ENCODE measurements at regions not wholly inside any gene's neighbourhood (a gene's known extent, or its start where the extent isn't known, plus 50 kb on each side); places are given as distances from the start of the nearest gene placed in this dataset.

GRCh38 chr21:39009587-39010225 is 173.5 kb downstream of the PSMG1 start:
- H3K56ac ChIP-seq (ENCODE audit: insufficient read length, low read depth, low read length), result no peak overlapping the region
- H3K27me3 ChIP-seq (ENCODE audit: insufficient read depth, low read length), result no peaks in the 10 kb centered on the region
- no peak overlapping the region for H3K9ac ChIP-seq (ENCODE audit: extremely low read depth, insufficient read length, low read length)
- H2AK5ac ChIP-seq (ENCODE audit: insufficient read length, low read length), result no peak overlapping the region
- no peak overlapping the region for H3K14ac ChIP-seq (ENCODE audit: insufficient read depth, low read length)
- no peak overlapping the region for H4K5ac ChIP-seq (ENCODE audit: insufficient read length, low read depth, low read length)
- no peak overlapping the region for H3K4me2 ChIP-seq (ENCODE audit: insufficient read depth, insufficient read length, low read length)
- Mint-ChIP-seq H3K9me3 (peaks cover 2 to 5% of the 10 kb centered on the region in 2 experiments; a peak in 2 of 5 replicates), H3K27ac (peak overlapping the region in 1 of 3 experiments; percentile 59; a peak in 1 of 7 replicates), H3K27me3 (ENCODE audit: low read depth) (no peaks in the 10 kb centered on the region), H3K4me1 (peaks cover 40 to 43% of the 10 kb centered on the region in 2 experiments), H3K36me3 (ENCODE audit: insufficient read depth in 1 of 3, low read depth in 3 of 3) (peaks cover 0 to 5% (median 0%) of the 10 kb centered on the region in 3 experiments; a peak in 2 of 7 replicates), H3K4me3 (no peak overlapping the region)
- H3K9me3 ChIP-seq (ENCODE audit: control insufficient read depth, low read depth, low read length), result no peaks in the 10 kb centered on the region
- no peak overlapping the region for H2BK20ac ChIP-seq (ENCODE audit: low read depth, low read length, poor library complexity, severe bottlenecking)
- no peaks in the 10 kb centered on the region for H3K23me2 ChIP-seq (ENCODE audit: insufficient read length, low read depth, low read length, poor library complexity, severe bottlenecking)
- H3K79me2 ChIP-seq (ENCODE audit: insufficient read depth, low read length), result no peaks in the 10 kb centered on the region
- H4K8ac ChIP-seq (replicated peaks; ENCODE audit: insufficient read length, low read depth, low read length), result no peak overlapping the region
- no peak for DNase-seq
- no peak overlapping the region for H3T11ph ChIP-seq (ENCODE audit: low read length)
- no peak overlapping the region for H4K91ac ChIP-seq (ENCODE audit: insufficient read length, low read depth, low read length)
- H2BK12ac ChIP-seq (ENCODE audit: insufficient read length, low read depth, low read length), result no peak overlapping the region
- no peaks in the 10 kb centered on the region for H4K20me1 ChIP-seq (ENCODE audit: control insufficient read depth, insufficient read depth, insufficient read length)
- no peaks in the 10 kb centered on the region for H3K4me1 ChIP-seq (ENCODE audit: insufficient read depth, low read length)
- no peak overlapping the region for H3K27ac ChIP-seq (ENCODE audit: insufficient read length, low read depth, low read length)
- whole genome bisulfite sequencing (ENCODE audit: extremely low coverage, insufficient read length, low lambda C conversion rate), result no CpG with 5 or more reads among the region's 7 CpGs
- TF ChIP-seq CTCF (conservative IDR thresholded peaks at IDR 0.05), result no peak
- no peak overlapping the region for H2BK15ac ChIP-seq (ENCODE audit: low read depth, low read length)
- no peak overlapping the region for H3K18ac ChIP-seq (ENCODE audit: insufficient read length, low read depth, low read length)
- no peak overlapping the region for H2BK120ac ChIP-seq (ENCODE audit: low read depth, low read length, poor library complexity, severe bottlenecking)
- H3K23ac ChIP-seq (ENCODE audit: insufficient read length, low read depth, low read length), result no peak overlapping the region
- no peaks in the 10 kb centered on the region for H3K79me1 ChIP-seq (ENCODE audit: insufficient read depth, low read depth, low read length, poor library complexity, severe bottlenecking)
- H2AFZ ChIP-seq (ENCODE audit: low read length), result no peak overlapping the region
- H2BK5ac ChIP-seq (ENCODE audit: insufficient read length, low read length), result no peak overlapping the region
- no peak overlapping the region for H3K4ac ChIP-seq (ENCODE audit: low read depth, low read length)
